HG03571 (cell line): ENCODE measurements at regions not wholly inside any gene's neighbourhood (a gene's known extent, or its start where the extent isn't known, plus 50 kb on each side); places are given as distances from the start of the nearest gene placed in this dataset.

Source experiments
- ATAC-seq: cut with Tn5 transposase; IDR thresholded peaks from one replicate; pipeline ENCODE4 v1.9.1; 2021; ENCODE audit not compliant: unreplicated experiment

GRCh38 chr2:3138621-3139020 lies 239.0 kb downstream of the EIPR1 start:
- ATAC-seq = no peak

DNA sequence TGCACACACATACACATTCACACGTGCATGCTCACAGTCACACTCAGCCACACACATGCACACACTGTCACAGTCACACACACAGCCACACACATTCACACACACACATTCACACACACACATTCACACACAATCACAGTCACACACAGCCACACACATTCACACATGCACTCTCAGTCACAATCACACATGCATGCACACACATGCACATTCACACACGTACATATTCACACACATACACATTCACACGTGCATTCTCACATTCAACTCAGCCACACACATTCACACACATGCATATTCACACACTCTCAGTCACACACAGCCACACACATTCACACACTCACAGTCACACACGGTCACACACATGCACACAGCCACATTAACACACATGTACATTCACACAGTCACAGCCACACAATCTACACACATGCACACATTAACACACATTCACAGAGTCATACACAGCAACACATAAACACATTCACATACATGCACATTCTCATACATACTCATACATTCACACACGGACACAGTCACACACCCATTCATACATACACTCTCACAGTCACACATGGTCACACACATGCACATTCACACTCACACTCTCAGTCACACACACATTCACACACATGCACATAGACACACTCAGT lies 239.8 kb downstream of the EIPR1 start:
- no peak for ATAC-seq

- no peak for ATAC-seq
Observed at GRCh38 chr2:3135676-3136075, 241.9 kb downstream of the EIPR1 start.

- ATAC-seq = no peak
Observed at GRCh38 chr2:3134026-3134571, 243.5 kb downstream of the EIPR1 start.

DNA sequence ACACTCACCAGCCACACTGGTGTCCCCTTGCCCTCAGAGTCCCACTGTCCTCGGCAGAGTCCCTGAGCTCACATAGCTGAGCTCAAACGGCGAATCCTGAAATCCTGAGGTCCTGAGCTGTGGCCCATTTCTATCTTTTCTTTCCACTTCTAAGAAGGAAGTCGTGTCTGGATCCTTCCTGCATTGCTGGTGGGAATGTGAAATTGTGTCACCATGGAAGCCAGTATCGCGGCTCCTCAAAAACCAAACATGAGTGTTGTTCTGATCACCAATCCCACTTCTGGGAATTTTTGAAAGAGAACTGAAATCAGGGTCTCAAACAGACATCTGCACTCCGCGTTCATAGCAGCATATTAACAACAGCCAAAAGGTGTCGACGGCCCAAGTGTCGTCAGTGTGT lies 244.7 kb downstream of the EIPR1 start:
- no peak for ATAC-seq

GRCh38 chr2:3132466-3132865 lies 245.2 kb downstream of the EIPR1 start:
- ATAC-seq = no peak

GRCh38 chr2:3131636-3132326 lies 245.8 kb downstream of the EIPR1 start:
- no peak for ATAC-seq

- no peak for ATAC-seq
Observed at GRCh38 chr2:3130889-3131635, 246.6 kb downstream of the EIPR1 start.

GRCh38 chr2:3130444-3130843 lies 247.2 kb downstream of the EIPR1 start:
- ATAC-seq = no peak

DNA sequence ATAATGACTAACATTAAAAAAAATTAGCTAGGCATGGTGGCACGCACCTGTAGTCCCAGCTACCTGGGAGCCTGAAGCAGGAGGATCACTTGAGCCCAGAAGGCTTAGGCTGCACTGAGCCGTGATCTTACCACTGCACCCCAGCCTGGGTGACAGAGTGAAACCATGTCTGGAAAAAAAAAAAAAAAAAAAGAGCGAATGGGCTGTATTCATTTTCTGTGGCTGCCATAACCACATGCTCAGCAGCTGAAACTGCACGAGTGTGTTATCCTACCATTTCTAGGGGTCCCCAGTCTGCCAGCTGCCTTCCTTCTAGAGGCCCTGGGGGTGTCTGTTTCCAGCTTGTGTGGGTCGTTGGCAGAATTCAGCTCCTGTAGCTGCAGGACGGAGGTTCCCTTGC lies 247.8 kb downstream of the EIPR1 start:
- ATAC-seq = no peak

DNA sequence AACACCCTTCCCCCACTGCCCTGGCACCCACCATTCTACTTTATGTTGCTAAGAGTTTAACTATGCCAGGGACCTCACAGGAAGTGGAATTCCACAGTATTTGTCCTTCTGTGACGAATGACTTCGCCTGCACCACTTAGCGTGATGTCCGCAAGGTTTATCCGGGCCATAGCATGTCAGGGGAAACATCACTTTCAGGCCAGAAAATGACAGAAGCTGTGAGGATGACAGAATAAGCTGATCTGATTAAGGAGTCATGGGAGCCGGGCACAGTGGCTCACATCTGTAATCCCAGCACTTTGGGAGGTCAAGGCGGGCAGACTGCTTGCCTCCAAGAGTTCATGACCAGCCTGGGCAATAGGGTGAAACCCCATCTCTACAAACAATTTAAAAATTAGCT lies 248.8 kb downstream of the EIPR1 start:
- ATAC-seq = no peak

DNA sequence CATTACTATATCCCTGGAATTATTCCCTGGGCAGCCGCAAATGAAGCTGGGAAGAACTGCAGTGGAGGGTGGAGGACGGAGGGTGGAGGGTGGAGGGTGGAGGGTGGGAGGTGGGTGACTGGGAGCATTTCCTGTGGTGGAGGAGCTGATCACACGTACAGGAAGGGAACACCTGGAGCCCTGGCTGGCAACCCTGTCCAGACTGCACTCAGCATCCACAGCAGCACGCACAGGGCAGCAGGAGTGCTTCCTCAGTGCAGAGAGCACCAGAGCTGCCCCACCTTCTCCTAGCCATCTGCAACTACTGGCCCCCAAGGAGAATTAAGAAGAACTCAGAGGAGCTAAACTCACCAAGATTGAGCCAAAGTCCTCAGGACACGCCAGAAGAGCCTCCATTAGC lies 249.9 kb downstream of the EIPR1 start:
- ATAC-seq = no peak

DNA sequence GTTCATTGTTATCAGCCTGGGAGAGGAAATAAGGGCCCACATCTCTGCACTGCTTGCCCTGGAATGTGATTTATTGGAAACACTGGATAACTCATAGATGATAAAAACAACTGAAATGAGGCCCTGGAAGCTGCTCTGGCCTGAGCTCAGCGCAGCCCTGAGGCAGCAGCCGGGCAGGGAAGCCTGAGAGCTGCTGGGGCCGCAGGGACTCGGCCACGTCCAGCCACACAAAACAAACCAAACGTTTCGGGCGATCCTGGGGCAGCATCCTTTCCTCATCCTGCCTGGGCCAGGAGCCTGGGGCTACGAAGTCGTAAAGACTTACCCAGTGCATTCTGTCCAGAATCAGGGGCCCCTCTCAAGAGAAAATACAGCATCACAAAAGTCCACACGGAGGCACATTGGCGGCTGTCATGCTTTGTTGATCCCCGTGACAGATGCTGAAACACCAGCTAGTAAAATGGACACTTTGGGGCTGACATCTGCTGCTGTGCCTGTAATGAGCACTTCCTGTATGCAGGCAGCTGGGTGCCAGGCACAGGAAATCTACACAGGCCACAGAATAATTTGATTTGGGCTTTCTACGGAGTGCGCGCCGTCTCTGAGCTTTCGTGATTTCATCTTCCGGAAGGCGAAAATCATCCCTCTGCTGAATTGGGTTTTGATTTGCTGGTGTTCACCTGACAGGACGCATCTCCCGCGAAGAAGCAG lies 250.6 kb downstream of the EIPR1 start:
- ATAC-seq = no peak

GRCh38 chr2:3126171-3126910 lies 251.3 kb downstream of the EIPR1 start:
- ATAC-seq = no peak

DNA sequence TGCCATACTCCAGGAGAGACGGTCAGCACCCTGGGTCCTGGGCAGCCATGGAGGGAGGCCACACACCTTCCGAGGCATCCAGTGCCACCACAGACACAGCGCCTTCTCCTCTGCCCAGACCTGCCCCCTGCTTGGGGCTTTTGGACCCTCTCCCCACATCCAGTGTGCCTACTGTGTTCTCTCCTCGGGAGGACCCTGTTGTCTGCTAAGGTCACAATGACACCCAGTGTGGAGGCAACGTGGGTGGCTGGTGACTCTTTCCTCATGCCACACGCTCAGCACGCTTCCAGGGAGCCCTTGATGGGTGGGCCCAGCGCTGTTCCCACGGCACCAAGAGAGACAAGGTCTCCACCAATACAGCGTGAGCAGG lies 251.9 kb downstream of the EIPR1 start:
- ATAC-seq = no peak

DNA sequence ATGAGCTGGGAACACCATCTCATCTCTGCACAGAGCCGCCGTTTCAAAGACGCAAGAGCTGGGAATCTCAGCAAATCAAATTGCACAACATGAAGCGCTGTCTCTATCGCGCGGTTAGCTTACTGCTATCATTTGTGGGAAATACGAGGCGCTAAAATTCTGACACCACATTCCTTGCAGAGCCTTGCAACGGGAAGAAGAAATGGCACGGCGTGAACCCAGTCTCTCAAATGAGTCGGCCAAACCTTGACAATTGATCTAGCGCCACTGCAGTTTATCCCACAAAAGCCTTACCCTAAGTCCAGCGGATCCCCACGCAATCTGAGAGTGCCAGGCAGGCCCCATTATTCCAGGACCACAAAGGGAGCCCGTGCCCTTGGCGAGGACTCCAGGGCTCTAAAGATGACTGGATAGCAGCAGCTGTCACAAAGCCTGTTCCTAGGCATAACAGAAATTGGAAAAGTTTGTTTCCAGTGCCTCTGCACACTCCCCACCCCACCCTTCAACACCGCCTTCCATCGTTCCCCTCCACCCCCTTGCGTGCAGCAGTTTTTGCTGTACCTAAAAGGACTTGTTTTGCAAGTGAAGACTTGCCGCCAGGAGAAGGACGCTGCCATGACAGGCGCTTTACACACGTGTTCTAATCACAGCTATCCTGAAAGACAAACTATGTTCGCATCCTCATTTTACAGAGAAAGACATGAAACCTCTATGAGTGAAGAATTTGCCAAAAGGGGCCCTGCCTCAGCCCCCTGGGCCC lies 252.4 kb downstream of the EIPR1 start:
- no peak for ATAC-seq

GRCh38 chr2:3122525-3122924 lies 255.1 kb downstream of the EIPR1 start:
- ATAC-seq = no peak

DNA sequence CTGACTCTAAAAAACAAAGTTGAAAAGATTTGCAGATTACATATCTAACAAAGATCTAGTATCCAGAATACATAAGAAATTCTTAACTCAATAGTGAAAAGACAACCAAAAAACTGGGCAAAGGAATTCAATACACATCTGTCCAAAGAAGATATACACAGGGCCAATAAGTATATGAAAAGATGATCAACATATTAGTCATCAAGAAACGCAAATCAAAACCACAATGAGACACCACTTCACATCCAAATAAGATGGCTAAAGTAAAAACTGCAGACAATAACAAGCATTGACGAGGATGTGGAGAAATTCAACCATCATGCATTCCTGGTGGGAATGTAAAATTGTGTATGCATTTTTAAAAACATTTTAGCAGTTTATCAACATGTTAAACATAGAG lies 256.0 kb downstream of the EIPR1 start:
- ATAC-seq = no peak

- no peak for ATAC-seq
Observed at GRCh38 chr2:3117650-3118216, 259.9 kb downstream of the EIPR1 start.

DNA sequence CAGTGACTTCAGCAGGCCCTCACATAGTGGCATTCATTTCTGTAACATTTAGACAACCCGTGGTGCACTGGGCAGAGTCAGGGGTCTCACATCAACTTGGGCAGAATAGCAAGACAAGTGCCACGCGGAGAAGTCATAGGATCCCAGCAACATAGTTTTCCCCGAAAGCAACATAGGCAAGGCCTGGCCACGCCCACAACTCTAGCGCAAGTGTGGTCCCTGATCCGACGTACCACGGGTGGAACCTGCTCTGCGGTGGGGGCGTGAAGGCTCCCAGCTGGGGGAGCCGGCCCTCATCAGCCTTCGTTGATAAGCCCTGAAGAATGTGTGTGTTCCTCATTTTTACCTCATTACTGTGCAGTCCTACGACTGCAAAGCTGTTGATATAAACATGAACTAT lies 261.2 kb downstream of the EIPR1 start:
- no peak for ATAC-seq
